ENCODE measurements at regions not wholly inside any gene's neighbourhood (a gene's known extent, or its start where the extent isn't known, plus 50 kb on each side); places are given as distances from the start of the nearest gene placed in this dataset.

DNA sequence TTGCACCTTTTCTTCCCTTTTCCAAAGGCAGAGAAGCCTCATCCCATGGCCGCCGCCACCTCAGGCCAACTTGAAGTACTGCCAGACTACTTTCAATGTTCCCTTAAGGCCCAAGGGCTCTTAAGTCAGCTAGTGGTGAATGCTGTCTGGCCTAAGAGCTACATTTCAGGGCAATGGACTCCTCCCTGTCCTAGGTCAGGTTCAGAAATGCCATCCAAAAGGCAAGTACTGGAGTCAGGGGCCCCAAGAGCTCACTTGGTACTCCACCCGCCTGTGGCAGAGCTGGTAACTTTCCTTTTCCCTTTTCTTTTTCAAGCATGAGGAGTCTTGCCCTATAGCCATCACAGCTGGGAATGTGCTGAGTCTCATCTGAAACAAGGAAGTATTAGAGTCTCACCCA is 327.1 kb downstream of the NAP1L3 start:
- TF ChIP-seq, protein P1, sequence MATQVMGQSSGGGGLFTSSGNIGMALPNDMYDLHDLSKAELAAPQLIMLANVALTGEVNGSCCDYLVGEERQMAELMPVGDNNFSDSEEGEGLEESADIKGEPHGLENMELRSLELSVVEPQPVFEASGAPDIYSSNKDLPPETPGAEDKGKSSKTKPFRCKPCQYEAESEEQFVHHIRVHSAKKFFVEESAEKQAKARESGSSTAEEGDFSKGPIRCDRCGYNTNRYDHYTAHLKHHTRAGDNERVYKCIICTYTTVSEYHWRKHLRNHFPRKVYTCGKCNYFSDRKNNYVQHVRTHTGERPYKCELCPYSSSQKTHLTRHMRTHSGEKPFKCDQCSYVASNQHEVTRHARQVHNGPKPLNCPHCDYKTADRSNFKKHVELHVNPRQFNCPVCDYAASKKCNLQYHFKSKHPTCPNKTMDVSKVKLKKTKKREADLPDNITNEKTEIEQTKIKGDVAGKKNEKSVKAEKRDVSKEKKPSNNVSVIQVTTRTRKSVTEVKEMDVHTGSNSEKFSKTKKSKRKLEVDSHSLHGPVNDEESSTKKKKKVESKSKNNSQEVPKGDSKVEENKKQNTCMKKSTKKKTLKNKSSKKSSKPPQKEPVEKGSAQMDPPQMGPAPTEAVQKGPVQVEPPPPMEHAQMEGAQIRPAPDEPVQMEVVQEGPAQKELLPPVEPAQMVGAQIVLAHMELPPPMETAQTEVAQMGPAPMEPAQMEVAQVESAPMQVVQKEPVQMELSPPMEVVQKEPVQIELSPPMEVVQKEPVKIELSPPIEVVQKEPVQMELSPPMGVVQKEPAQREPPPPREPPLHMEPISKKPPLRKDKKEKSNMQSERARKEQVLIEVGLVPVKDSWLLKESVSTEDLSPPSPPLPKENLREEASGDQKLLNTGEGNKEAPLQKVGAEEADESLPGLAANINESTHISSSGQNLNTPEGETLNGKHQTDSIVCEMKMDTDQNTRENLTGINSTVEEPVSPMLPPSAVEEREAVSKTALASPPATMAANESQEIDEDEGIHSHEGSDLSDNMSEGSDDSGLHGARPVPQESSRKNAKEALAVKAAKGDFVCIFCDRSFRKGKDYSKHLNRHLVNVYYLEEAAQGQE (IDR thresholded peaks at IDR 0.05; ENCODE audit: low read depth, low read length): no peak
- TF ChIP-seq POLR2A (IDR thresholded peaks at IDR 0.05; ENCODE audit: low read depth, low read length) (no peak), TCF12 (IDR thresholded peaks at IDR 0.05; ENCODE audit: low read depth, low read length) (no peak), RAD51 (IDR thresholded peaks at IDR 0.05) (no peak), SMARCA5 (IDR thresholded peaks at IDR 0.05) (no peak), NR2C2 (IDR thresholded peaks at IDR 0.05; ENCODE audit: borderline replicate concordance, control insufficient read depth, insufficient read length, low read depth) (no peak), GABPA (IDR thresholded peaks at IDR 0.05; ENCODE audit: low read depth) (no peak)
- TF ChIP-seq, protein P2, sequence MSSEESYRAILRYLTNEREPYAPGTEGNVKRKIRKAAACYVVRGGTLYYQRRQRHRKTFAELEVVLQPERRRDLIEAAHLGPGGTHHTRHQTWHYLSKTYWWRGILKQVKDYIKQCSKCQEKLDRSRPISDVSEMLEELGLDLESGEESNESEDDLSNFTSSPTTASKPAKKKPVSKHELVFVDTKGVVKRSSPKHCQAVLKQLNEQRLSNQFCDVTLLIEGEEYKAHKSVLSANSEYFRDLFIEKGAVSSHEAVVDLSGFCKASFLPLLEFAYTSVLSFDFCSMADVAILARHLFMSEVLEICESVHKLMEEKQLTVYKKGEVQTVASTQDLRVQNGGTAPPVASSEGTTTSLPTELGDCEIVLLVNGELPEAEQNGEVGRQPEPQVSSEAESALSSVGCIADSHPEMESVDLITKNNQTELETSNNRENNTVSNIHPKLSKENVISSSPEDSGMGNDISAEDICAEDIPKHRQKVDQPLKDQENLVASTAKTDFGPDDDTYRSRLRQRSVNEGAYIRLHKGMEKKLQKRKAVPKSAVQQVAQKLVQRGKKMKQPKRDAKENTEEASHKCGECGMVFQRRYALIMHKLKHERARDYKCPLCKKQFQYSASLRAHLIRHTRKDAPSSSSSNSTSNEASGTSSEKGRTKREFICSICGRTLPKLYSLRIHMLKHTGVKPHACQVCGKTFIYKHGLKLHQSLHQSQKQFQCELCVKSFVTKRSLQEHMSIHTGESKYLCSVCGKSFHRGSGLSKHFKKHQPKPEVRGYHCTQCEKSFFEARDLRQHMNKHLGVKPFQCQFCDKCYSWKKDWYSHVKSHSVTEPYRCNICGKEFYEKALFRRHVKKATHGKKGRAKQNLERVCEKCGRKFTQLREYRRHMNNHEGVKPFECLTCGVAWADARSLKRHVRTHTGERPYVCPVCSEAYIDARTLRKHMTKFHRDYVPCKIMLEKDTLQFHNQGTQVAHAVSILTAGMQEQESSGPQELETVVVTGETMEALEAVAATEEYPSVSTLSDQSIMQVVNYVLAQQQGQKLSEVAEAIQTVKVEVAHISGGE (CRISPR knock-in tag; IDR thresholded peaks at IDR 0.05): no peak
- TF ChIP-seq, protein P3, sequence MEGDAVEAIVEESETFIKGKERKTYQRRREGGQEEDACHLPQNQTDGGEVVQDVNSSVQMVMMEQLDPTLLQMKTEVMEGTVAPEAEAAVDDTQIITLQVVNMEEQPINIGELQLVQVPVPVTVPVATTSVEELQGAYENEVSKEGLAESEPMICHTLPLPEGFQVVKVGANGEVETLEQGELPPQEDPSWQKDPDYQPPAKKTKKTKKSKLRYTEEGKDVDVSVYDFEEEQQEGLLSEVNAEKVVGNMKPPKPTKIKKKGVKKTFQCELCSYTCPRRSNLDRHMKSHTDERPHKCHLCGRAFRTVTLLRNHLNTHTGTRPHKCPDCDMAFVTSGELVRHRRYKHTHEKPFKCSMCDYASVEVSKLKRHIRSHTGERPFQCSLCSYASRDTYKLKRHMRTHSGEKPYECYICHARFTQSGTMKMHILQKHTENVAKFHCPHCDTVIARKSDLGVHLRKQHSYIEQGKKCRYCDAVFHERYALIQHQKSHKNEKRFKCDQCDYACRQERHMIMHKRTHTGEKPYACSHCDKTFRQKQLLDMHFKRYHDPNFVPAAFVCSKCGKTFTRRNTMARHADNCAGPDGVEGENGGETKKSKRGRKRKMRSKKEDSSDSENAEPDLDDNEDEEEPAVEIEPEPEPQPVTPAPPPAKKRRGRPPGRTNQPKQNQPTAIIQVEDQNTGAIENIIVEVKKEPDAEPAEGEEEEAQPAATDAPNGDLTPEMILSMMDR (IDR thresholded peaks at IDR 0.05 in 2 of 3, conservative IDR thresholded peaks at IDR 0.05 in 1 of 3; ENCODE audit: control insufficient read depth in 2 of 3, extremely low read depth in 1 of 3, insufficient read depth in 1 of 3, low read depth in 3 of 3, low read length in 3 of 3): no peak

All from GM12878 (cell line).